Naive thymus-derived CD4-positive, alpha-beta T cell (primary cell): ENCODE measurements at regions not wholly inside any gene's neighbourhood (a gene's known extent, or its start where the extent isn't known, plus 50 kb on each side); places are given as distances from the start of the nearest gene placed in this dataset.

Experiments used
- ATAC-seq: fragments of 150-1000 bp; cut with Tn5 transposase; 2 replicates; pipeline ENCODE4 v1.10.0; 2021; ENCODE audit warnings: mild to moderate bottlenecking, moderate library complexity
- CTCF ChIA-PET: fragments of 350-600 bp; sonication (Branson Sonifier 250); formaldehyde crosslinking; loops from one replicate; lab custom pipeline; 2021; ENCODE audit warnings: antibody characterized with exemption; lab: Charles Lee
- POLR2A ChIA-PET: fragments of 350-600 bp; sonication (Branson Sonifier 250); formaldehyde crosslinking; loops from one replicate; lab custom pipeline; 2021; ENCODE audit warnings: antibody characterized with exemption, inconsistent platforms; lab: Charles Lee
- DNase-seq, 9 donors: peaks; one replicate each; pipeline versions ENCODE4 v3.0.0 to v3.0.0-alpha.2; 2020 to 2022; ENCODE audit warnings: mixed read lengths in 1 of 9
- H3K27ac ChIP-seq: one replicate; pipeline ENCODE4 v1.7.0; 2013; ENCODE audit warnings: mild to moderate bottlenecking, low read depth, low read length, moderate library complexity
- H3K27me3 ChIP-seq, 2 donors: one replicate each; pipeline ENCODE4 v1.7.0; 2013; ENCODE audit warnings: low read length in 2 of 2, mild to moderate bottlenecking in 2 of 2, moderate library complexity in 2 of 2; ENCODE audit not compliant: control insufficient read depth in 2 of 2, insufficient read depth in 2 of 2
- H3K36me3 ChIP-seq, 3 experiments: 1 replicate in 2 of 3; 2 replicates in 1 of 3; pipeline ENCODE4 v1.7.0; 2013; ENCODE audit warnings: low read length in 3 of 3, mild to moderate bottlenecking in 3 of 3, moderate library complexity in 1 of 3; ENCODE audit not compliant: insufficient read depth in 3 of 3, control insufficient read depth in 2 of 3
- H3K4me1 ChIP-seq, 2 donors: one replicate each; pipeline ENCODE4 v1.7.0; 2013; ENCODE audit warnings: low read length in 2 of 2, mild to moderate bottlenecking in 2 of 2, moderate library complexity in 1 of 2; ENCODE audit not compliant: control insufficient read depth in 2 of 2, insufficient read depth in 2 of 2
- H3K4me3 ChIP-seq: 2 replicates; pipeline ENCODE4 v1.7.0; 2013; ENCODE audit warnings: mild to moderate bottlenecking, low read length
- H3K9me3 ChIP-seq, 3 experiments: 1 replicate in 2 of 3; 2 replicates in 1 of 3; pipeline ENCODE4 v1.7.0; 2013; ENCODE audit warnings: low read length in 3 of 3; ENCODE audit not compliant: control insufficient read depth in 2 of 3
- H3K27ac Mint-ChIP-seq, 9 donors: one replicate each; pipeline ENCODE4 v1.8.0; 2020 to 2022; ENCODE audit warnings: mixed read lengths in 9 of 9, mild to moderate bottlenecking in 8 of 9, moderate library complexity in 5 of 9, inconsistent platforms in 2 of 9
- H3K27me3 Mint-ChIP-seq, 5 donors: one replicate each; pipeline ENCODE4 v1.8.0; 2021 to 2022; ENCODE audit warnings: mixed read lengths in 5 of 5, mild to moderate bottlenecking in 1 of 5
- H3K36me3 Mint-ChIP-seq, 5 donors: one replicate each; pipeline ENCODE4 v1.8.0; 2020 to 2022; ENCODE audit warnings: mixed read lengths in 5 of 5, mild to moderate bottlenecking in 3 of 5, inconsistent platforms in 1 of 5
- H3K4me1 Mint-ChIP-seq, 7 donors: one replicate each; pipeline ENCODE4 v1.8.0; 2020 to 2022; ENCODE audit warnings: mixed read lengths in 7 of 7, mild to moderate bottlenecking in 3 of 7, inconsistent platforms in 1 of 7
- H3K4me3 Mint-ChIP-seq, 10 donors: one replicate each; pipeline ENCODE4 v1.8.0; 2020 to 2022; ENCODE audit warnings: mild to moderate bottlenecking in 10 of 10, mixed read lengths in 10 of 10, moderate library complexity in 6 of 10, inconsistent platforms in 2 of 10
- H3K9me3 Mint-ChIP-seq, 11 donors: one replicate each; pipeline ENCODE4 v1.8.0; 2020 to 2022; ENCODE audit warnings: mixed read lengths in 11 of 11, mild to moderate bottlenecking in 4 of 11, inconsistent platforms in 1 of 11, moderate library complexity in 1 of 11
- intact Hi-C, 2 donors: fragments of 100-400 bp; cut with micrococcal nuclease; formaldehyde crosslinking; loops; one replicate each; pipeline ENCODE4 v1.15.1; 2023

DNA sequence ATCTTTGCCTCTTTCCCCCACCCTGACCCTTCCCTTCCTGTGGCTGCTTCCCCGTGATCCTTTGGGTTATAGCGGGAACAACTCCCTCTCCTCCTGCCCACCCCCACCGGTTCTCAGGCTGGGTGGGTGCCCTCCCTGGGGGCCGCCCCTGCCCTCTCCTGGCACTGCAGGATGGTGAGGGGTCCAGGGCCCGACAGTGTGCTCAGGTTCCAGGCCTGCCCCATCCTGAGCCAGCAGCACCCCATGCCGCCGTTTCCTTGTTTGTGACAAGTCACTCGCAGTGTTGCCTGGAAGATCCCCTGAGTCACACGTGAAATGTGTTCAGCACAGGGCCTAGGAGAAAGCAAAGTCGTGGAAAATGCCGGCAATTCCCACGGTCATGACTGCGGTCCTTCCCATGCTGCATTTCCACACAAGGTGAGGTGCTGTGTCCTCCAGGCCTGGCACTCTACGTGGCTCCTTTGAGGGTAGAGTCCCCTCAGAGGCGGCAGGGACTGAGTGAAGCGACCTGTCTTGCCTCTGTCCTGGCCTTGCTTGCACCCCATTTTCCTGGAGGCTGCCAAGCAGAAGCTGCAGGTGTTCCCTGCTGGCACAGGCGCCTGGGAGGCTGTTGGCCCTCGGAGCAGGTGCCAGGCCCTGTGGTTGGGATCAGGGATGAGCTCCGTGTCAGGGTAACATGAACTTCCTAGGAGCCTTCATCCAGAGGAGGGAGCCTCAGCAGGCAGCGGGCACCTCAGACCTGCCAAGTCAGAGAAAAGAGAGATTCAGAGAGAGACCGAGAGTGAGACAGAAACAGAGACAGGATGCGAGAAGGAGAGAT lies 80.5 kb upstream of the LINC01488 start:
- H3K27me3 ChIP-seq: no peaks in the 10 kb centered on the region
- no peaks in the 10 kb centered on the region for H3K36me3 ChIP-seq
- no peaks in the 10 kb centered on the region for H3K4me1 ChIP-seq
- H3K36me3 Mint-ChIP-seq: peaks cover 3 to 11% (median 4%) of the 10 kb centered on the region in 5 donors
- peak overlapping the region in 3 of 10 donors; percentile 25 to 41 (median 33) for H3K4me3 Mint-ChIP-seq
- no peak for ATAC-seq
- H3K4me1 Mint-ChIP-seq: peaks cover 9 to 14% (median 11%) of the 10 kb centered on the region in 7 donors
- H3K9me3 Mint-ChIP-seq: peaks cover 7 to 39% (median 13%) of the 10 kb centered on the region in 11 donors
- POLR2A ChIA-PET: no interaction called here
- CTCF ChIA-PET: no interaction called here
- peaks cover 0 to 5% (median 3%) of the 10 kb centered on the region in 5 donors for H3K27me3 Mint-ChIP-seq
- no peak overlapping the region for H3K27ac ChIP-seq
- peak overlapping the region in 2 of 9 donors; percentile 23 to 39 for H3K27ac Mint-ChIP-seq
- peaks cover 0 to 12% (median 0%) of the 10 kb centered on the region in 3 experiments for H3K9me3 ChIP-seq
- intact Hi-C loops: no loop called here
- no peak overlapping the region for H3K4me3 ChIP-seq
- DNase-seq: no peak

DNA sequence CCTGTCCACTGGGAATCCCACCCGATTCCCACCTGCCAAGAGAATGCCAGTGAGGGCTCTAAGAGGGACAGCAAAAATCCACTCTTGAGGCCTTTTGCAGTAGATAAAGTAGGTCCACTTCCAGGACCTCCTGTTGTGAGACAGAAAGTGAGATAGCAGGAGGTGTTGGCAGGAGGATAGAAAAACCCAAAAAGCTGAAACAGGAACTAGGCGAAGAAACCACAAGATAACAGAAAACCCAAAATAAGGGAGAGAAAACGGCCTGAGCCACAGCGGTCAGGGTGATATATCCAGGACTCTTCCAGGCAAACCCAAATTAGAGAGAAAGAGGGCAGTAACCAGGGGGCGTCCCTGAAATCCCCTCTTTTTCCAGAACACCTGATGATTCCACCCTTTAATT lies 79.7 kb upstream of the LINC01488 start:
- H3K36me3 ChIP-seq: no peaks in the 10 kb centered on the region
- no peak overlapping the region for H3K27ac ChIP-seq
- H3K27me3 Mint-ChIP-seq: peaks cover 0 to 10% (median 3%) of the 10 kb centered on the region in 5 donors
- peak overlapping the region in 2 of 10 donors; percentile 25 to 53 for H3K4me3 Mint-ChIP-seq
- H3K27ac Mint-ChIP-seq: no peak overlapping the region
- CTCF ChIA-PET: no interaction called here
- H3K27me3 ChIP-seq: no peaks in the 10 kb centered on the region
- no peaks in the 10 kb centered on the region for H3K4me1 ChIP-seq
- H3K36me3 Mint-ChIP-seq: peaks cover 3 to 11% (median 4%) of the 10 kb centered on the region in 5 donors
- no peak overlapping the region for H3K4me3 ChIP-seq
- intact Hi-C loops: no loop called here
- H3K9me3 ChIP-seq: peaks cover 0 to 12% (median 0%) of the 10 kb centered on the region in 3 experiments
- POLR2A ChIA-PET: no interaction called here
- DNase-seq (no peak), ATAC-seq (no peak)
- H3K9me3 Mint-ChIP-seq: peaks cover 7 to 39% (median 13%) of the 10 kb centered on the region in 11 donors
- peaks cover 9 to 14% (median 11%) of the 10 kb centered on the region in 7 donors for H3K4me1 Mint-ChIP-seq

DNA sequence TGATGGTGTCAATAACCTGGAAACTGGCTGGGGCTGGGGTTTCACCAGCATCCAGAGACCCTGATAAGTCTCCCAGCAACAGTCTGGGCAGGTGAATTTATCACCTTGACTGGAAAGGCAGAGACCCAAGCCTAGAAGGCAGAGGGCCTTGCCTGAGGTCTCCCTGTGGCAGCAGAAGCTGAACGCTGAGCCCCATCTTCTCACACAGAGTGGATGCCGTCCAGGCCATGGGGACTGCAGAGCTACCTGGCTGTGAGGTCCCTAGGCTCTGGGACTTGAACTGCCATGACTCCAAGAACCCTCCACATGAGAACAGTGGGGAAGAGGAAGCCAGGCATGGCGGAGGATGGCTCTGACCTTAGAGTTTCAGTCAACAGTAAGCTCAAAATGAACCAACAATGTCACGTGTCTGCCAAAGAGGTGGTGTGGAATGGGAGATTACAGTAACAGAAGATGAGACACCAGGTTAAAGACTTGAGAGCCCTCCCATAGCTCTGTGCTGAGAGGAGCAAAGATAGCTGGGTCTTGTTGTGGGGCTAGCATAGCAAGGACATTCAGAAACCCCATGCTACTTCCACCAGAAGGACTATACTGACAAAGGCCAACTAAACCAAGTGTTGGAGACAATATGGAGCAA lies 79.1 kb upstream of the LINC01488 start:
- intact Hi-C loops: no loop called here
- no peak overlapping the region for H3K4me3 Mint-ChIP-seq
- Histone ChIP-seq H3K27me3 (no peaks in the 10 kb centered on the region), H3K9me3 (peaks cover 0 to 12% (median 0%) of the 10 kb centered on the region in 3 experiments), H3K27ac (no peak overlapping the region), H3K4me3 (no peak overlapping the region), H3K36me3 (no peaks in the 10 kb centered on the region), H3K4me1 (no peaks in the 10 kb centered on the region)
- peaks cover 9 to 14% (median 11%) of the 10 kb centered on the region in 7 donors for H3K4me1 Mint-ChIP-seq
- peaks cover 7 to 39% (median 13%) of the 10 kb centered on the region in 11 donors for H3K9me3 Mint-ChIP-seq
- H3K36me3 Mint-ChIP-seq: peaks cover 3 to 11% (median 4%) of the 10 kb centered on the region in 5 donors
- CTCF ChIA-PET: no interaction called here
- ATAC-seq: no peak
- H3K27me3 Mint-ChIP-seq: peaks cover 0 to 13% (median 5%) of the 10 kb centered on the region in 5 donors
- no peak for DNase-seq
- no peak overlapping the region for H3K27ac Mint-ChIP-seq
- POLR2A ChIA-PET: no interaction called here

DNA sequence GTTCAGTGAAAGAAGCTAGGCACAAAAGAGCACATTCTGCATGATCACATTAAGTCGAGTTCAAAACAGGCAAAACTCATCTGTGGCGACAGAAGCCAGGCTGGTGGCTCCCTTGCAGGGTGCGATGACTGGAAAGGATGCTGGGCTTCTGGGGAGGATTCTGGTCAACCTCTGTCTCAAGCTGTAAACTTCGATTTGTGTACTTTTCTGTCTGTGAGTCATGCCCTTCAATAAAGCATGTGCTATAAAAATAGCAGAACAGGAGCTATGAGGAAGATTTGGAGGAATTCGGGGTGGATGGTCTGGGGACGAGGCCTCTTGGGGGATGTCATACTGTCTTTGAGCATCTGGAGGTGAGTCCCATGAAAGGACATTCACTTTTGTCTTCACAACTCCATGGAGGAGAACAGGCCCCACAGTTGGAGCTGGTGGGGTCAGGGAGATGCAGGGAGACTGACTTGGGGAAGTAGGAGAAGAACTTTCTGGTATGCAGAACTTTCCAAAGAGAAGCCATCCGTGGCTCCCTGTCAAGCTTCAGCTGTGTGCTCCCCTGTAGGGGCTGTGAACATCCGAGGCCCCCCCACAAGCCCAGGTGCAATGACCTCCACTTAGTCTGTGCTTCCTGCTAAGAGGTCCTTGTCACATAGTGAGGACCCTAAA lies 77.8 kb upstream of the LINC01488 start:
- Histone ChIP-seq H3K27ac (no peak overlapping the region), H3K27me3 (no peaks in the 10 kb centered on the region), H3K9me3 (peaks cover 0 to 12% (median 0%) of the 10 kb centered on the region in 3 experiments), H3K36me3 (no peaks in the 10 kb centered on the region), H3K4me3 (no peak overlapping the region), H3K4me1 (no peaks in the 10 kb centered on the region)
- no peak for DNase-seq
- ChIA-PET CTCF (no interaction called here), POLR2A (no interaction called here)
- Mint-ChIP-seq H3K4me3 (no peak overlapping the region), H3K9me3 (peaks cover 7 to 39% (median 13%) of the 10 kb centered on the region in 11 donors), H3K4me1 (peaks cover 7 to 16% (median 11%) of the 10 kb centered on the region in 7 donors), H3K36me3 (peaks cover 3 to 11% (median 4%) of the 10 kb centered on the region in 5 donors), H3K27ac (no peak overlapping the region), H3K27me3 (peaks cover 0 to 21% (median 4%) of the 10 kb centered on the region in 5 donors)
- ATAC-seq: no peak
- intact Hi-C loops: no loop called here

DNA sequence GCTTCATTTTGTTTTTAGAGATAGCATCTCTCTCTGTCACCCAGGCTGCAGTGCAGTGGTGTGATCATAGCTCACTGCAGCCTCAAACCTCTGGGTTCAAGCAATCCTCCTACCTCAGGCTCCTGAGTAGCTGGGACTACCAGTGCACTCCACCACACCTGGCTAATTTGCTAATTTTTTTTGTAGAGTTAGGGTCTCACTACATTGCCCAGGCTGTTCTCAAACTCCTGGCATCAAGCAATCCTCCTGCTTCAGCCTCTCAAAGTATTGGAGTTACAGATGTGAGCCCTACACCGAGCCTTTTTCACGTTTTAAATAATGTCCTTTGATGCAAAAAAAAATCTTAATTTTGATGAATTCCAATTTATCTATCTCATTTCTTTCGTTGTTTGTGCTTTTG lies 75.4 kb upstream of the LINC01488 start:
- Mint-ChIP-seq H3K9me3 (peaks cover 7 to 31% (median 10%) of the 10 kb centered on the region in 11 donors), H3K27ac (no peak overlapping the region), H3K27me3 (peaks cover 0 to 35% (median 5%) of the 10 kb centered on the region in 5 donors), H3K4me3 (no peak overlapping the region), H3K36me3 (peaks cover 3 to 10% (median 4%) of the 10 kb centered on the region in 5 donors), H3K4me1 (peaks cover 11 to 33% (median 24%) of the 10 kb centered on the region in 7 donors)
- no peak for ATAC-seq
- peaks cover 0 to 13% of the 10 kb centered on the region in 2 donors for H3K4me1 ChIP-seq
- H3K36me3 ChIP-seq: no peaks in the 10 kb centered on the region
- no peak for DNase-seq
- POLR2A ChIA-PET: no interaction called here
- H3K27ac ChIP-seq: no peak overlapping the region
- CTCF ChIA-PET: no interaction called here
- intact Hi-C loops: no loop called here
- peaks cover 0 to 12% (median 0%) of the 10 kb centered on the region in 3 experiments for H3K9me3 ChIP-seq
- no peaks in the 10 kb centered on the region for H3K27me3 ChIP-seq
- H3K4me3 ChIP-seq: no peak overlapping the region

DNA sequence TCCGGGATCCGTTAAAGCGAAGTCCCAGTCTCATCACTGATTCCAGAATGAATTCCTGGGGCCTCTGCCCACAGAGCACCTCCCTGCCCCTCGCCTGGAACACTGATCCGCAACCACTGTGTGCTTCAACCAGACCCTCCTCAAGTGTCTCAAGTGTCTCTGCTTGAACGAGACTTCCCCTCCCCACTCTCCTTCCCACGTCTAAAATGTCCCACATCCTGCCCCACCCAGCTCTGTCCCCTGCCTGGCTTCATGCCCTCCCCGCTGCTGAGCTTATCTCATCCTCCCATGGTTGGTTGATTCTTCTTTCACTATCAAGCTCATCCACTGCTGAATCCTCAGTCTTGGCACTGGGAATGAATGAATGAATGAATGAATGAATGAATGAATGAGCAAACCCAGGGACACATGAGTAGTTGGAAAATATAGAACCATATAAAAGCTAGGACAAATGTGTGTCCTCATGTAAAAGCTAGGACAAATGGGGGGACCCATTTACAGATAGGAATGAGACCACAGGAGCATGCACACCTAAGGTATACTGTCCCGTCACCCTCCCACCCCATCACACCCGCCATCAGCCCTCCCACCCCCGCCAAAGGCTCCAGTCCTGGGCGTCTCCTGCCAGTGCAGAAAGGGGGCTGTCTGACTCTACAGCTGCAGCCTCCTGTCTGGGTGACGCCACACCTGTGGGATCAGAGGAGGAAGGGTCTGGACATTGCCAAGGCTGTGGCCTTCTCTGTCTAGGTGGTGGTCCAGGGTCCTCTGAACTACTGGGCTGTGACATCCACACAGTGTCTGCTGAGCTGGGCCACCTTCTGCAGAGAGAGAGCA lies 71.4 kb upstream of the LINC01488 start:
- Mint-ChIP-seq H3K36me3 (peaks cover 0 to 10% (median 4%) of the 10 kb centered on the region in 5 donors), H3K4me1 (peaks cover 0 to 30% (median 19%) of the 10 kb centered on the region in 7 donors), H3K9me3 (peaks cover 0 to 10% (median 0%) of the 10 kb centered on the region in 11 donors), H3K27ac (peak overlapping the region in 4 of 9 donors; percentile 6 to 36 (median 26)), H3K27me3 (peaks cover 0 to 36% (median 4%) of the 10 kb centered on the region in 5 donors), H3K4me3 (peak overlapping the region; percentile 19 to 71 (median 58))
- Histone ChIP-seq H3K36me3 (no peaks in the 10 kb centered on the region), H3K27ac (no peak overlapping the region), H3K27me3 (no peaks in the 10 kb centered on the region), H3K4me1 (peaks cover 0 to 17% of the 10 kb centered on the region in 2 donors), H3K4me3 (no peak overlapping the region), H3K9me3 (no peaks in the 10 kb centered on the region)
- ATAC-seq (no peak), DNase-seq (peak in 5 of 9 donors; percentile 6 to 28 (median 24))
- POLR2A ChIA-PET: no interaction called here
- CTCF ChIA-PET: no interaction called here
- intact Hi-C loops: no loop called here
